Upper lobe of right lung (tissue), 1 donor: ENCODE measurements at regions not wholly inside any gene's neighbourhood (a gene's known extent, or its start where the extent isn't known, plus 50 kb on each side); places are given as distances from the start of the nearest gene placed in this dataset.

Experiments used
- ATAC-seq: fragments of 200-7000 bp; cut with Tn5 transposase; one replicate; pipeline ENCODE4 v1.9.1; 2020; ENCODE audit warnings: mild to moderate bottlenecking, moderate library complexity
- DNase-seq: peaks from one replicate; pipeline ENCODE4 v3.0.0-alpha.2; 2020
- H3K27ac ChIP-seq: fragments of 200-600 bp; one replicate; pipeline ENCODE4 v1.8.0; 2022
- H3K27me3 ChIP-seq: fragments of 200-600 bp; one replicate; pipeline ENCODE4 v1.8.0; 2022; ENCODE audit warnings: mild to moderate bottlenecking
- H3K36me3 ChIP-seq: fragments of 200-600 bp; one replicate; pipeline ENCODE4 v1.8.0; 2022
- H3K4me1 ChIP-seq: fragments of 200-600 bp; one replicate; pipeline ENCODE4 v1.8.0; 2022
- H3K4me3 ChIP-seq: fragments of 200-600 bp; one replicate; pipeline ENCODE4 v1.8.0; 2022; ENCODE audit warnings: mild to moderate bottlenecking
- H3K9me3 ChIP-seq: fragments of 200-600 bp; one replicate; pipeline ENCODE4 v1.8.0; 2022
- intact Hi-C: fragments of 100-400 bp; cut with DNase I; formaldehyde crosslinking; loops from one replicate; pipeline ENCODE4 v1.11.0; 2022
- TF ChIP-seq, protein P1 (sequence below): fragments of 200-600 bp; IDR thresholded peaks from one replicate; pipeline ENCODE4 v1.8.0; 2022; ENCODE audit warnings: antibody characterized with exemption
- donor health status: DM: no; HTN: yes; CAD: no; lungs with severe emphysema.

DNA sequence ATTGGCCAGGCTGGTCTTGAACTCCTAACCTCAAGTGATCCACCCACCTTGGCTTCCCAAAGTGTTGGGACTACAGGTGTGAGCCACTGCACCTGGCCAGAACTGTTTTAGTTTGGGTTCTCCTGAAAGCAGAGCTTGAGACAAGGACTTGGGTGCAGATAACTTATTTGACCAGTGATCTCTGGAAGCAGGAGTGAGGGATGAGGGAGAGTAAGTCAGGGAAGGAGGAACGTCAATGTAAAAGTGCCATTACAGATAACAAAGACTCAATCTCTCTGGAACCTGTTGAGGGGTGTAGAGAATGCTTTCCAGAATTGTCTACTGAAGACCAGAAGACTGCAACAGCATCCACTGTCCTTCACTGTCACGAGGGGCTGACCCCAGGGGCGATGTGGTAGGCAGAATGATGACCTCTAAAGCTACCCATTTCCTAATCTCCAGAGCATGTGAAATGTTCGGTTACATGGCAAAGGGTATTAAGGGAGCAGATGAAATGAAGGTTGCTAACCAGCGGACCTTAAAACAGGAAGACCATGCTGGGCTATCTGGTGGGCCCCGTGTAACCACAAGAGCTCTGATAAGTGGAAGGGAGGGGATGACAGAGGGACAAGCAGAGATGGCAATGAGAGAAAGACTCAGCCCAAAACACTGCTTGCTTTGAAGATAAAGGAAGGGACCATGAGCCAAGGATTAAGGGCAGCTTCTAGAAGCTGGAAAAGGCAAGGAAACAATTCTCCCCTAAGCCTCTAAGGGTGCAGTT lies 207.8 kb downstream of the RBM19 start:
- H3K4me1 ChIP-seq = no peaks in the 10 kb centered on the region
- no peak overlapping the region for H3K27ac ChIP-seq
- ATAC-seq (no peak), DNase-seq (no peak)
- TF ChIP-seq, protein P1, sequence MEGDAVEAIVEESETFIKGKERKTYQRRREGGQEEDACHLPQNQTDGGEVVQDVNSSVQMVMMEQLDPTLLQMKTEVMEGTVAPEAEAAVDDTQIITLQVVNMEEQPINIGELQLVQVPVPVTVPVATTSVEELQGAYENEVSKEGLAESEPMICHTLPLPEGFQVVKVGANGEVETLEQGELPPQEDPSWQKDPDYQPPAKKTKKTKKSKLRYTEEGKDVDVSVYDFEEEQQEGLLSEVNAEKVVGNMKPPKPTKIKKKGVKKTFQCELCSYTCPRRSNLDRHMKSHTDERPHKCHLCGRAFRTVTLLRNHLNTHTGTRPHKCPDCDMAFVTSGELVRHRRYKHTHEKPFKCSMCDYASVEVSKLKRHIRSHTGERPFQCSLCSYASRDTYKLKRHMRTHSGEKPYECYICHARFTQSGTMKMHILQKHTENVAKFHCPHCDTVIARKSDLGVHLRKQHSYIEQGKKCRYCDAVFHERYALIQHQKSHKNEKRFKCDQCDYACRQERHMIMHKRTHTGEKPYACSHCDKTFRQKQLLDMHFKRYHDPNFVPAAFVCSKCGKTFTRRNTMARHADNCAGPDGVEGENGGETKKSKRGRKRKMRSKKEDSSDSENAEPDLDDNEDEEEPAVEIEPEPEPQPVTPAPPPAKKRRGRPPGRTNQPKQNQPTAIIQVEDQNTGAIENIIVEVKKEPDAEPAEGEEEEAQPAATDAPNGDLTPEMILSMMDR = no peak
- H3K27me3 ChIP-seq = peaks cover 33% of the 10 kb centered on the region
- no peaks in the 10 kb centered on the region for H3K36me3 ChIP-seq
- no peaks in the 10 kb centered on the region for H3K9me3 ChIP-seq
- intact Hi-C loops = no loop called here
- H3K4me3 ChIP-seq = no peak overlapping the region

DNA sequence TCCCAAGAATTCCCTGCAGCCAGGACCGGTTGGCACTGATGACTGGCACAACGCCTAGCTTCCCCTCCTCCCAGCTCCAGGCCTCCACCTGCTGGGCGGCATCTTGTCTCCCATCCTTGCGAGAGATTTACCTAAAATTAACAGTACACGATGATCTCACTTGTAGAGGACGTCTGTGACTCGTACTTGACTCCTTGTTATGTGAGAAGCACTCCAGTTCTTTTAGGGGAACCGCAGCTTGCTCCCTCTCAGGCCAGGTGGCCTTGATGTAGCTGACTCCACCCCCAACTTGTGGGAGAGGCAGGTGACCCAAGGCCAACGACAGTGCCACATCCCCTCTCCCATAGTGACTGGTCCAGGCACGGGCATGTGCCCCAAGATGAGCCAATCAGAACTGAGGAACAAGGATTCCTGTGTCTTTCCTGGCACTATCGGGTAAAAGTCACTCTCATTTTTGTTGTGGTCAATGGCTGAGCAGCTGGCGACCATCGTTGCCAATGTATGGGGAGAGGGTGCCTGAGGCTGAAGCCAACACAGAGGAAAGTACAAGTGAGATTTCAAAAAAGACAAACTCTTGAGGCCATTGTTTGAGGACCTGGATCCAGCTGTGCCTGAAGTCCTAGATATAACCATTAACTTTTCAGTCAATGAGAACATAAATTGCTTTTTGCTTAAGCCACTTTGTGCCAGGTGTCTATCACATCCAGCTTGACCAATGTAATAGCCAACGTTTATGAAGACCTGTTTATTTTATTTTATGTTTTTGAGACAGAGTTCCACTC lies 208.7 kb downstream of the RBM19 start:
- no peak overlapping the region for H3K27ac ChIP-seq
- DNase-seq (no peak), ATAC-seq (no peak)
- no peaks in the 10 kb centered on the region for H3K36me3 ChIP-seq
- peaks cover 30% of the 10 kb centered on the region for H3K27me3 ChIP-seq
- no peaks in the 10 kb centered on the region for H3K4me1 ChIP-seq
- H3K4me3 ChIP-seq = no peak overlapping the region
- no peaks in the 10 kb centered on the region for H3K9me3 ChIP-seq
- intact Hi-C loops = no loop called here
- TF ChIP-seq, protein P1 = no peak

DNA sequence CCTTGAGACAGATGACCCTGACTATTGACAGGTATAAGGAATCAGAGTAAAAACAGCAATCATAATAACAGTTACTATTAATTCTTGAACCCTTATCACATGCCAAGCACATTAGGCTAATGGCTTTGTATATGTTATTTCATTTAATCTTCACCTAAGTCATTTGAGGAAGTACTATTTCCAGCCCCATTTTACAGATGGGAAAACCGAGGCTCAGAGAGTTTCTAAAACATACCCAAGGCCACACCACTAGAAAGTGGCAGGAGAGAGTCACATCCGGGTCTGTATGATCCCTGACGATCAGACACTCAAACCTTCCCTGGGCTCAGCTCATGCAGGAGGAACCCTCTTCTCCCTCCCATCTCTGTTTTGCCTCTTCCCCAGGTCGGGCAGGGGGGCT lies 209.5 kb downstream of the RBM19 start:
- no peak for DNase-seq
- TF ChIP-seq, protein P1 = no peak
- Histone ChIP-seq H3K36me3 (no peaks in the 10 kb centered on the region), H3K4me1 (no peaks in the 10 kb centered on the region), H3K4me3 (no peak overlapping the region), H3K27ac (no peak overlapping the region), H3K9me3 (no peaks in the 10 kb centered on the region), H3K27me3 (peaks cover 25% of the 10 kb centered on the region)
- ATAC-seq = no peak
- intact Hi-C loops = no loop called here

DNA sequence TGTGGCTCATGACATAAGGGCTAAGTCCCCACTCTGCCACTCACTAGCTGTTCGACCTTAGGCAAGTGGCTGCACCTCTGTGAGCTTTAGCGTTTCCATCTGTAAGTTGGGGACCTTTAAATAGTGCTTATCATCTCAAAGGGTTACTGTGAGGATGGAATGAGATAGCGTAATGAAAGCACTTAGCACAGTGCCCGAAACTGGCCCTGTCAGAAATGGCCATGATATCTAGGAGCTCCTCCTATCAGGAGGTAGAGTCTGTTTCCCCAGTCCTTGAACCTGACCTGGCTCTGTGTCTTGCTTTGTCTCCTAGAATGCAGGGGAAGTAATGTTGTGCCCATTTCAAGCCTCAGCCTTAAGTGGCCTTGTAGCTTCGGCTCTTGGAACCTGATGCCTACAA lies 211.0 kb downstream of the RBM19 start:
- Histone ChIP-seq H3K9me3 (no peaks in the 10 kb centered on the region), H3K4me3 (no peak overlapping the region), H3K27me3 (peaks cover 14% of the 10 kb centered on the region), H3K4me1 (no peaks in the 10 kb centered on the region), H3K36me3 (no peaks in the 10 kb centered on the region), H3K27ac (no peak overlapping the region)
- no peak for DNase-seq
- TF ChIP-seq, protein P1 = no peak
- intact Hi-C loops = no loop called here
- ATAC-seq = no peak

DNA sequence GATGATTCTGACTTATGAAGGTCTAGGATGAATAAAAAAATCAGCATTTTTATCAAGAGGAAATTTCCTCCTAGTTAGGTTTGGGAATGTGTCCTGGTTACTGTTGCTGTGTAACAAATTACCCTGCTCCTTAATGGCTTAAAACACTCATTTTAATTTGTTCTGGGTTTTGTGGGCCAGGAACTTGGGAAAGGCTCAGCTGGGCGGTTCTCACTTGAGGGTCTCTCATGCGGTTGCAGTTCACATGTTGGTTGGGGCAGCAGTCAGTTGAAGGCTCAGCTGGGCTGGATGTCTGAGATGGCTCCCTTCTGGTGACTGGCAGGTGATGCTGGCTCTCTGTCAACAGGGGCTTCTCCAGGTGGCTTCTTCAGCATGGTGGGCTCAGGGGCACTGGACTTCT lies 214.6 kb downstream of the RBM19 start:
- no peaks in the 10 kb centered on the region for H3K36me3 ChIP-seq
- no peaks in the 10 kb centered on the region for H3K4me1 ChIP-seq
- H3K27me3 ChIP-seq = peaks cover 7% of the 10 kb centered on the region
- intact Hi-C loops = no loop called here
- H3K9me3 ChIP-seq = no peaks in the 10 kb centered on the region
- H3K4me3 ChIP-seq = no peak overlapping the region
- TF ChIP-seq, protein P1 = no peak
- ATAC-seq = no peak
- no peak for DNase-seq
- H3K27ac ChIP-seq = no peak overlapping the region
